ENCODE measurements at regions not wholly inside any gene's neighbourhood (a gene's known extent, or its start where the extent isn't known, plus 50 kb on each side); places are given as distances from the start of the nearest gene placed in this dataset.
"Not testable (repeated sequence)": the region's sequence is repeated elsewhere in the genome, so short reads cannot be mapped to it uniquely, and the experiment has no call there.

- DNase-seq: no peak
Measured at GRCh38 chr5:166287866-166288265, 2003.6 kb upstream of the WWC1 start.

GRCh38 chr5:166291800-166292199 is 1999.6 kb upstream of the WWC1 start:
- not testable (repeated sequence) for DNase-seq

- DNase-seq: no peak
Measured at GRCh38 chr5:166293892-166294291, 1997.6 kb upstream of the WWC1 start.

- DNase-seq: no peak
Measured at GRCh38 chr5:166302166-166302565, 1989.3 kb upstream of the WWC1 start.

- DNase-seq: no peak
Measured at GRCh38 chr5:166317425-166317824, 1974.0 kb upstream of the WWC1 start.

GRCh38 chr5:166320920-166321480 is 1970.4 kb upstream of the WWC1 start:
- DNase-seq: no peak

GRCh38 chr5:166324372-166324771 is 1967.1 kb upstream of the WWC1 start:
- no peak for DNase-seq

- no peak for DNase-seq
Measured at GRCh38 chr5:166329149-166329800, 1962.2 kb upstream of the WWC1 start.

GRCh38 chr5:166330036-166330435 is 1961.4 kb upstream of the WWC1 start:
- no peak for DNase-seq

- no peak for DNase-seq
Measured at GRCh38 chr5:166331521-166331920, 1959.9 kb upstream of the WWC1 start.

GRCh38 chr5:166338801-166339200 is 1952.6 kb upstream of the WWC1 start:
- DNase-seq: no peak

GRCh38 chr5:166340039-166340438 is 1951.4 kb upstream of the WWC1 start:
- DNase-seq: no peak

- no peak for DNase-seq
Measured at GRCh38 chr5:166341740-166342337, 1949.6 kb upstream of the WWC1 start.

GRCh38 chr5:166342402-166342801 is 1949.0 kb upstream of the WWC1 start:
- no peak for DNase-seq

GRCh38 chr5:166346726-166347374 is 1944.6 kb upstream of the WWC1 start:
- no peak for DNase-seq

- no peak for DNase-seq
Measured at GRCh38 chr5:166349046-166349445, 1942.4 kb upstream of the WWC1 start.

GRCh38 chr5:166353580-166353979 is 1937.9 kb upstream of the WWC1 start:
- DNase-seq: no peak

- DNase-seq: no peak
Measured at GRCh38 chr5:166354332-166354731, 1937.1 kb upstream of the WWC1 start.

GRCh38 chr5:166356096-166356495 is 1935.3 kb upstream of the WWC1 start:
- DNase-seq: no peak

GRCh38 chr5:166358127-166358830 is 1933.2 kb upstream of the WWC1 start:
- no peak for DNase-seq

GRCh38 chr5:166363087-166363760 is 1928.2 kb upstream of the WWC1 start:
- no peak for DNase-seq

GRCh38 chr5:166365164-166365563 is 1926.3 kb upstream of the WWC1 start:
- DNase-seq: no peak

- no peak for DNase-seq
Measured at GRCh38 chr5:166367391-166367790, 1924.1 kb upstream of the WWC1 start.

Measured in midbrain (tissue), 1 donor.